ENCODE measurements at regions not wholly inside any gene's neighbourhood (a gene's known extent, or its start where the extent isn't known, plus 50 kb on each side); places are given as distances from the start of the nearest gene placed in this dataset.
A peak's percentile ranks its signal among the peaks of the same experiment; 100 is the strongest.

DNA sequence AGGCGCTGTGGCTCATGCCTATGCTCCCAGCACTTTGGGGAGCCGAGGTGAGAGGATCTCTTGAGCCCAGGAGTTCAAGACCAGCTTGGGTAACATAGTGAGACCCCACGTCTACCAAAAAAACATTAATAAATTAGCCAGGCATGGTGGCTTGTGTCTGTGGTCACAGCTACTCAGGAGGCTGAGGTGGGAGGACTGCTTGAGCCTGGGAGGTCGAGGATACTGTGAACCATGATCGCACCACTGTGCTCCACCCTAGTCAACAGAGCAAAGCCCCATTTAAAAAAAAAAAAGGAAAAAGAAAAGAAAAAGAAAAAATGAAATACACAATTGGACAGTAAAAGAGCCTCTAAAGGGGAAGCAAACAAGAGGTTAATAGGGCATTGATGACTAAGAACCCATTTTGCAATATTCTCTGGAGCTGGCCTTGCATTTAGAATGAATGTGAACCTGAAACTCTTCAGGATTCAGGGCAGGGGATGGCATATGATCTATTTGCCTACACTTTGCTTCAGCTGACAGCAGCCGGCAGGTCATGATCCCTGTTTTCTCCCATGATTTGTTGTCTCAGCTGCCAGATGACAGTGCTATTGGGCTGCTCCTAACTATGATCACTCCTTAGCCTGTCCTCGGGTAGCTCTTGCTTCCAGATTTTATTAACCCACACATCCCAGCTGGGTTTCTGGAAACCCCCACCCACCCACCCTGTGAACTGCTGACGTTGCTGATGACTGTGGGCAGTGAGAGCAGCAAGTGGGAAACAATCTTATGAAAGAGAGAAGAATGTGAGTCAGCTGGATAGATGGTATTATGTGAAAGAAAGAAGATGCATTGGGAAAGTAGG lies 83.8 kb upstream of the ELOVL5 start:
- H3K9me3 ChIP-seq (ENCODE audit: insufficient read depth, low read depth), result no peaks in the 10 kb centered on the region
- DNase-seq, result peak; percentile 14 to 91
- peaks cover 8% of the 10 kb centered on the region for H3F3A ChIP-seq (ENCODE audit: insufficient read depth, low read depth)
- H3K9me2 ChIP-seq (ENCODE audit: insufficient read depth), result no peaks in the 10 kb centered on the region
- peaks cover 23% of the 10 kb centered on the region for H3K4me1 ChIP-seq (replicated peaks; ENCODE audit: insufficient read depth)
- H3K27me3 ChIP-seq (ENCODE audit: insufficient read depth, low read depth), result no peaks in the 10 kb centered on the region
- peak overlapping the region; percentile 54 for H3K4me2 ChIP-seq
- H4K20me1 ChIP-seq (ENCODE audit: insufficient read depth), result no peaks in the 10 kb centered on the region
- peak overlapping the region; percentile 65 for H3K27ac ChIP-seq
- no peak overlapping the region for H3K4me3 ChIP-seq
- no peak overlapping the region for H2AFZ ChIP-seq
- CTCF ChIA-PET, result interaction anchor here (0.6 kb wide), 1 partner anchor 265 kb away, joined by 3 read pairs; no protein-coding TSS in a partner anchor
- BruUV-seq (replicated peaks), result no TSS peak
- POLR2A ChIA-PET (ENCODE audit: unreplicated experiment), result no interaction called here
- no peaks in the 10 kb centered on the region for H3K79me2 ChIP-seq (ENCODE audit: low read depth)
- intact Hi-C loops (cut with micrococcal nuclease; ENCODE audit: unreplicated experiment), result no loop called here
- no peak for TF ChIP-seq EZH2 (IDR thresholded peaks at IDR 0.05; ENCODE audit: low read depth)
- TF ChIP-seq CTCF (conservative IDR thresholded peaks at IDR 0.05), result no peak
- no peaks in the 10 kb centered on the region for H3K36me3 ChIP-seq (ENCODE audit: low read depth)

DNA sequence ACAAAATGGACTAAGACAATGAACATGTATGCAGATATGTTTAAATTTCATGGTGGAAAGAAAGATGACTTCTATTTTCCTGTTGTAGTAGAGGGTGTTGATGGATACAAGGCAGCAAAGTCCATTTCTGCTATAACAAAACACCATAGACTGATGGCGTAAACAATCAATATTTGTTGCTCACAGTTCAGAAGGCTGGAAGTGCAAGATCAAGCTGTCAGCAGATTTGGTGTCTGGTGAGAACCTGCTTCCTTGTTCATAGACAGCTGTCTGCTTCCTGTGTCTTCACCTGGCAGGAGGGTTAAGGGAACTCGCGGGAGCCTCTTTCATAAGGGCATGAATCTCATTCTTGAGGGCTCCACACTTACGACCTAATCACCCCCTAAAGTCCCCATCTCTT lies 83.0 kb upstream of the ELOVL5 start:
- H3K36me3 ChIP-seq (ENCODE audit: low read depth), result no peaks in the 10 kb centered on the region
- peaks cover 23% of the 10 kb centered on the region for H3K4me1 ChIP-seq (replicated peaks; ENCODE audit: insufficient read depth)
- intact Hi-C loops (cut with micrococcal nuclease; ENCODE audit: unreplicated experiment), result no loop called here
- no peak overlapping the region for H3K27ac ChIP-seq
- H3K9me2 ChIP-seq (ENCODE audit: insufficient read depth), result no peaks in the 10 kb centered on the region
- no peaks in the 10 kb centered on the region for H4K20me1 ChIP-seq (ENCODE audit: insufficient read depth)
- DNase-seq, result no peak
- POLR2A ChIA-PET (ENCODE audit: unreplicated experiment), result no interaction called here
- TF ChIP-seq CTCF (conservative IDR thresholded peaks at IDR 0.05) (no peak), EZH2 (IDR thresholded peaks at IDR 0.05; ENCODE audit: low read depth) (no peak)
- CTCF ChIA-PET, result interaction anchor here (0.6 kb wide), 1 partner anchor 1024 kb away, joined by 4 read pairs; no protein-coding TSS in a partner anchor
- no peak overlapping the region for H3K4me2 ChIP-seq
- no peaks in the 10 kb centered on the region for H3K27me3 ChIP-seq (ENCODE audit: insufficient read depth, low read depth)
- BruUV-seq (replicated peaks), result no TSS peak
- H3K9me3 ChIP-seq (ENCODE audit: insufficient read depth, low read depth), result no peaks in the 10 kb centered on the region
- H3F3A ChIP-seq (ENCODE audit: insufficient read depth, low read depth), result peaks cover 8% of the 10 kb centered on the region
- H2AFZ ChIP-seq, result no peak overlapping the region
- H3K79me2 ChIP-seq (ENCODE audit: low read depth), result no peaks in the 10 kb centered on the region
- no peak overlapping the region for H3K4me3 ChIP-seq

- Histone ChIP-seq H2AFZ (no peak overlapping the region), H3K9me3 (ENCODE audit: insufficient read depth, low read depth) (no peaks in the 10 kb centered on the region), H3K9me2 (ENCODE audit: insufficient read depth) (no peaks in the 10 kb centered on the region), H3K36me3 (ENCODE audit: low read depth) (no peaks in the 10 kb centered on the region), H3K27ac (no peak overlapping the region), H3K79me2 (ENCODE audit: low read depth) (no peaks in the 10 kb centered on the region), H3K4me1 (replicated peaks; ENCODE audit: insufficient read depth) (peaks cover 23% of the 10 kb centered on the region), H3K4me2 (no peak overlapping the region), H3K27me3 (ENCODE audit: insufficient read depth, low read depth) (no peaks in the 10 kb centered on the region), H3F3A (ENCODE audit: insufficient read depth, low read depth) (peaks cover 8% of the 10 kb centered on the region), H3K4me3 (no peak overlapping the region), H4K20me1 (ENCODE audit: insufficient read depth) (no peaks in the 10 kb centered on the region)
- intact Hi-C loops (cut with micrococcal nuclease; ENCODE audit: unreplicated experiment), result no loop called here
- POLR2A ChIA-PET (ENCODE audit: unreplicated experiment), result no interaction called here
- no peak for DNase-seq
- no peak for TF ChIP-seq CTCF (conservative IDR thresholded peaks at IDR 0.05)
- no peak for TF ChIP-seq EZH2 (IDR thresholded peaks at IDR 0.05; ENCODE audit: low read depth)
- CTCF ChIA-PET, result no interaction called here
- BruUV-seq (replicated peaks), result no TSS peak
Observed at GRCh38 chr6:53429401-53429800, 80.7 kb upstream of the ELOVL5 start.

Measured in PC-9 (cell line).